ENCODE measurements at regions not wholly inside any gene's neighbourhood (a gene's known extent, or its start where the extent isn't known, plus 50 kb on each side); places are given as distances from the start of the nearest gene placed in this dataset.

DNA sequence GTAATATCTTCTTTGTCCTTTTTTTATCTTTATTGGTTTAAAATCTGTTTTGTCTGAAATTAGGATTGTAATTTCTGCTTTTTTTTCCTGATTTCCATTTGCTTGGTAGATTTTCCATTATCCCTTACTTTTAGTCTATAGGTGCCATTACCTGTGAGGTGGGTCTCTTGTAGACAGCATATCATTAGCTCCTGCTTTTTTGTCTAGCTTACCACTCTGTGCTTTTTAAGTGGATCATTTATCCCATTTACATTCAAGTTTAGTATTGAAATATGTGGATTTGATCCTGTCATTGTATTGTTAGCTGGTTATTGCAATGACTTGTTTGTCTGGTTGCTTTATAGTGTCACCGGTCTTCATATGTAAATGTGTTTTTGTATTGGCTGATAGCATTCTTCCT lies 958.6 kb upstream of the SLIT2 start:
- Histone ChIP-seq H3K27ac (ENCODE audit: low read depth, low read length) (no peak overlapping the region), H3K4me3 (ENCODE audit: low read depth in 1 of 2, low read length in 2 of 2) (no peak overlapping the region), H3K9ac (ENCODE audit: low read length) (no peak overlapping the region), H3K4me1 (ENCODE audit: insufficient read depth, low read length) (no peaks in the 10 kb centered on the region), H3K27me3 (ENCODE audit: control insufficient read depth in 1 of 2, insufficient read depth in 2 of 2, low read length in 2 of 2) (no peaks in the 10 kb centered on the region), H3K9me3 (ENCODE audit: low read length) (no peaks in the 10 kb centered on the region), H3K36me3 (ENCODE audit: insufficient read depth, low read length) (no peaks in the 10 kb centered on the region)

GRCh38 chr4:19286924-19287323 lies 964.8 kb upstream of the SLIT2 start:
- no peaks in the 10 kb centered on the region for H3K9me3 ChIP-seq (ENCODE audit: low read length)
- H3K27me3 ChIP-seq (ENCODE audit: control insufficient read depth in 1 of 2, insufficient read depth in 2 of 2, low read length in 2 of 2), result no peaks in the 10 kb centered on the region
- no peak overlapping the region for H3K9ac ChIP-seq (ENCODE audit: low read length)
- no peaks in the 10 kb centered on the region for H3K4me1 ChIP-seq (ENCODE audit: insufficient read depth, low read length)
- H3K27ac ChIP-seq (ENCODE audit: low read depth, low read length), result no peak overlapping the region
- no peaks in the 10 kb centered on the region for H3K36me3 ChIP-seq (ENCODE audit: insufficient read depth, low read length)
- no peak overlapping the region for H3K4me3 ChIP-seq (ENCODE audit: low read depth in 1 of 2, low read length in 2 of 2)

DNA sequence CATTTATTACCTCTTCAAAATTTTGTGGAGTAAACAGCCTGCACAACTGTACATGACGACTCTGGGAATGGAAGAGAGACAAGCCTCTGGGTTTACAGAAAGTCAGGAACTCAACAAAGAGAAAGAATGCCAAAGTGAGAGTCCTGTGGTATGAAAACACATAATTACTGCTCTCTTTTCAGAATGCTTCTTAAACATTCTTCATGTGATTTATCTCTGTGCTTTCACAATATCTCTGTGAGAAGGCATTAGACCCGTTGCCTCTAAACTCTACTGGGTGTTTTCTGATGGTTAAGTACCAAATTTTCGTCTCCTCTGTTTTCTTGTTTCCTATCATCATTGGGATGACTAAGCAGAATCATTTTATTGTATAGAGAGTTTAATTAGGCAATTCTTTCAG lies 966.6 kb upstream of the SLIT2 start:
- Histone ChIP-seq H3K27me3 (ENCODE audit: control insufficient read depth in 1 of 2, insufficient read depth in 2 of 2, low read length in 2 of 2) (no peaks in the 10 kb centered on the region), H3K27ac (ENCODE audit: low read depth, low read length) (no peak overlapping the region), H3K9ac (ENCODE audit: low read length) (no peak overlapping the region), H3K4me3 (ENCODE audit: low read depth in 1 of 2, low read length in 2 of 2) (no peak overlapping the region), H3K4me1 (ENCODE audit: insufficient read depth, low read length) (no peaks in the 10 kb centered on the region), H3K36me3 (ENCODE audit: insufficient read depth, low read length) (no peaks in the 10 kb centered on the region), H3K9me3 (ENCODE audit: low read length) (no peaks in the 10 kb centered on the region)

DNA sequence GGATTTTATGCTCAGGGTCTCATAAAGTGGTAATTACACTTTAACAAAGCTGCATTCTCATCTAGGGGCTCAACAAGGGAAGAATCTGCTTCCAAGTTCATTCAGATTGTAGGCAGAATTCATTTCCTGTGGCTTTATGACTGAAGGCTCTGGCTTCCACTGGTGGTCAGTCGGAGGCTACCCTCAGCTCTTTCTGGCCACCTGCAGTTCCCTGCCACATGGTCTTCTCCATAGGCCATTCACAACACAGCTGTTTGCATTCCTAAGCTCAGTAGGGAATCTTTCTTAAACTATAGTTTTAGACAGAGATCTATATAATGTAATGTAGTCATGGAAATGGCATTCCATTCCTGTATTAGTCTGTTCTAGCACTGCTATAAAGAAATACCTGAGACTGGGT lies 973.0 kb upstream of the SLIT2 start:
- Histone ChIP-seq H3K27ac (ENCODE audit: low read depth, low read length) (no peak overlapping the region), H3K27me3 (ENCODE audit: control insufficient read depth in 1 of 2, insufficient read depth in 2 of 2, low read length in 2 of 2) (no peaks in the 10 kb centered on the region), H3K36me3 (ENCODE audit: insufficient read depth, low read length) (no peaks in the 10 kb centered on the region), H3K4me3 (ENCODE audit: low read depth in 1 of 2, low read length in 2 of 2) (no peak overlapping the region), H3K9ac (ENCODE audit: low read length) (no peak overlapping the region), H3K9me3 (ENCODE audit: low read length) (no peaks in the 10 kb centered on the region), H3K4me1 (ENCODE audit: insufficient read depth, low read length) (no peaks in the 10 kb centered on the region)

GRCh38 chr4:19266566-19266965 lies 985.1 kb upstream of the SLIT2 start:
- H3K9me3 ChIP-seq (ENCODE audit: low read length), result no peaks in the 10 kb centered on the region
- H3K4me3 ChIP-seq (ENCODE audit: low read depth in 1 of 2, low read length in 2 of 2), result no peak overlapping the region
- no peak overlapping the region for H3K9ac ChIP-seq (ENCODE audit: low read length)
- H3K4me1 ChIP-seq (ENCODE audit: insufficient read depth, low read length), result no peaks in the 10 kb centered on the region
- no peaks in the 10 kb centered on the region for H3K36me3 ChIP-seq (ENCODE audit: insufficient read depth, low read length)
- no peak overlapping the region for H3K27ac ChIP-seq (ENCODE audit: low read depth, low read length)
- H3K27me3 ChIP-seq (ENCODE audit: control insufficient read depth in 1 of 2, insufficient read depth in 2 of 2, low read length in 2 of 2), result no peaks in the 10 kb centered on the region

- H3K4me3 ChIP-seq (ENCODE audit: low read depth in 1 of 2, low read length in 2 of 2), result no peak overlapping the region
- no peak overlapping the region for H3K27ac ChIP-seq (ENCODE audit: low read depth, low read length)
- no peaks in the 10 kb centered on the region for H3K36me3 ChIP-seq (ENCODE audit: insufficient read depth, low read length)
- H3K4me1 ChIP-seq (ENCODE audit: insufficient read depth, low read length), result no peaks in the 10 kb centered on the region
- H3K27me3 ChIP-seq (ENCODE audit: control insufficient read depth in 1 of 2, insufficient read depth in 2 of 2, low read length in 2 of 2), result no peaks in the 10 kb centered on the region
- H3K9ac ChIP-seq (ENCODE audit: low read length), result no peak overlapping the region
- no peaks in the 10 kb centered on the region for H3K9me3 ChIP-seq (ENCODE audit: low read length)
These were observed 989.2 kb upstream of the SLIT2 start for GRCh38 chr4:19262467-19262866.

- no peak overlapping the region for H3K9ac ChIP-seq (ENCODE audit: low read length)
- H3K27me3 ChIP-seq (ENCODE audit: control insufficient read depth in 1 of 2, insufficient read depth in 2 of 2, low read length in 2 of 2), result no peaks in the 10 kb centered on the region
- no peaks in the 10 kb centered on the region for H3K36me3 ChIP-seq (ENCODE audit: insufficient read depth, low read length)
- H3K4me1 ChIP-seq (ENCODE audit: insufficient read depth, low read length), result no peaks in the 10 kb centered on the region
- no peaks in the 10 kb centered on the region for H3K9me3 ChIP-seq (ENCODE audit: low read length)
- no peak overlapping the region for H3K4me3 ChIP-seq (ENCODE audit: low read depth in 1 of 2, low read length in 2 of 2)
- no peak overlapping the region for H3K27ac ChIP-seq (ENCODE audit: low read depth, low read length)
These were observed 991.4 kb upstream of the SLIT2 start for GRCh38 chr4:19260346-19260745.

DNA sequence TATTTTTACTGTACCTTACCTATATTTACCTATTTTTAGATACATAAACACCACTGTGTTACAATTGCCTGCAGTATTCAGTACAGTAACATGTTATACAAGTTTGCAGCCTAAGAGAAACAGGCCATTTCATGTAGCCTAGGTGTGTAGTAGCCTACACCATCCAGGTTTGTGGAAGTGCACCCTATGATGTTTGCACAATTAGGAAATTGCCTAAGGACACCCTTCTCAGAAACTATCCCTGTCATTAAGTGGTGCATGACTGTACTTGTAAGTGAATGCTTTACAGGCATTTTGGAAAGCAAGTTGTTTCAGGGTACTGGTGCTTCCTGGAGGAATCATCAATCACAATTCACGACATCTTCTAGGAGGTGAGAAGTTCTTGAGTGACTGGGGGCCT lies 991.8 kb upstream of the SLIT2 start:
- no peak overlapping the region for H3K9ac ChIP-seq (ENCODE audit: low read length)
- H3K4me3 ChIP-seq (ENCODE audit: low read depth in 1 of 2, low read length in 2 of 2), result no peak overlapping the region
- H3K27ac ChIP-seq (ENCODE audit: low read depth, low read length), result no peak overlapping the region

GRCh38 chr4:19256823-19257222 lies 994.9 kb upstream of the SLIT2 start:
- Histone ChIP-seq H3K4me1 (ENCODE audit: insufficient read depth, low read length) (no peaks in the 10 kb centered on the region), H3K4me3 (ENCODE audit: low read depth in 1 of 2, low read length in 2 of 2) (no peak overlapping the region), H3K36me3 (ENCODE audit: insufficient read depth, low read length) (no peaks in the 10 kb centered on the region), H3K27ac (ENCODE audit: low read depth, low read length) (no peak overlapping the region), H3K27me3 (ENCODE audit: control insufficient read depth in 1 of 2, insufficient read depth in 2 of 2, low read length in 2 of 2) (no peaks in the 10 kb centered on the region), H3K9me3 (ENCODE audit: low read length) (no peaks in the 10 kb centered on the region), H3K9ac (ENCODE audit: low read length) (no peak overlapping the region)

More for the DNA sequence above, 991.8 kb upstream of the SLIT2 start:
- H3K36me3 ChIP-seq (ENCODE audit: insufficient read depth, low read length), result no peaks in the 10 kb centered on the region
- H3K27me3 ChIP-seq (ENCODE audit: control insufficient read depth in 1 of 2, insufficient read depth in 2 of 2, low read length in 2 of 2), result no peaks in the 10 kb centered on the region
- no peaks in the 10 kb centered on the region for H3K4me1 ChIP-seq (ENCODE audit: insufficient read depth, low read length)
- H3K9me3 ChIP-seq (ENCODE audit: low read length), result no peaks in the 10 kb centered on the region

DNA sequence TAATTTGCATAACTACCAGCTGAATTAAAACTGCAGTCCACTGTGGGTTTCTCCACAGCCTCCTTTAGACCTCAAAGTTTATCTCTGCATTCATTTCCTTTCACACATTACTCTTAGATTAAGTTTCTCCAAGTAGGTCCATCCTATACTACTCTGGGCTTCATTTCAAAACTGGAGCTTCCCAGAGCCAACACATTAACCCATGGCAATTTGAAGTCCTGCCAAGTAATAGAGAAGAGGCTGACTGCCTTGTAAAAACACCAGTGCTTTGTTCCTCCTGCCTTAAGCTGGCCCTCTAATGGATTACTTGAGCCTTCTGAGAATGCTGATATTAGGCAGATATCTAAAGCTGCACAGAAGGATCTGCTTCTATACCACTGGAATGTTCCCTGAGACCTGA lies 997.2 kb upstream of the SLIT2 start:
- Histone ChIP-seq H3K27me3 (ENCODE audit: control insufficient read depth in 1 of 2, insufficient read depth in 2 of 2, low read length in 2 of 2) (no peaks in the 10 kb centered on the region), H3K9ac (ENCODE audit: low read length) (no peak overlapping the region), H3K27ac (ENCODE audit: low read depth, low read length) (no peak overlapping the region), H3K4me3 (ENCODE audit: low read depth in 1 of 2, low read length in 2 of 2) (no peak overlapping the region), H3K4me1 (ENCODE audit: insufficient read depth, low read length) (no peaks in the 10 kb centered on the region), H3K9me3 (ENCODE audit: low read length) (no peaks in the 10 kb centered on the region), H3K36me3 (ENCODE audit: insufficient read depth, low read length) (no peaks in the 10 kb centered on the region)

- no peaks in the 10 kb centered on the region for H3K27me3 ChIP-seq (ENCODE audit: control insufficient read depth in 1 of 2, insufficient read depth in 2 of 2, low read length in 2 of 2)
- no peak overlapping the region for H3K9ac ChIP-seq (ENCODE audit: low read length)
- H3K9me3 ChIP-seq (ENCODE audit: low read length), result no peaks in the 10 kb centered on the region
- no peak overlapping the region for H3K27ac ChIP-seq (ENCODE audit: low read depth, low read length)
- no peak overlapping the region for H3K4me3 ChIP-seq (ENCODE audit: low read depth in 1 of 2, low read length in 2 of 2)
- no peaks in the 10 kb centered on the region for H3K4me1 ChIP-seq (ENCODE audit: insufficient read depth, low read length)
- no peaks in the 10 kb centered on the region for H3K36me3 ChIP-seq (ENCODE audit: insufficient read depth, low read length)
These were observed 1003.7 kb upstream of the SLIT2 start for GRCh38 chr4:19248023-19248422.

GRCh38 chr4:19241895-19242294 lies 1009.8 kb upstream of the SLIT2 start:
- Histone ChIP-seq H3K27me3 (ENCODE audit: control insufficient read depth in 1 of 2, insufficient read depth in 2 of 2, low read length in 2 of 2) (no peaks in the 10 kb centered on the region), H3K27ac (ENCODE audit: low read depth, low read length) (no peak overlapping the region), H3K4me3 (ENCODE audit: low read depth in 1 of 2, low read length in 2 of 2) (no peak overlapping the region), H3K4me1 (ENCODE audit: insufficient read depth, low read length) (no peaks in the 10 kb centered on the region), H3K9me3 (ENCODE audit: low read length) (no peaks in the 10 kb centered on the region), H3K36me3 (ENCODE audit: insufficient read depth, low read length) (no peaks in the 10 kb centered on the region), H3K9ac (ENCODE audit: low read length) (no peak overlapping the region)
